HFFc6 (cell line): ENCODE measurements at regions not wholly inside any gene's neighbourhood (a gene's known extent, or its start where the extent isn't known, plus 50 kb on each side); places are given as distances from the start of the nearest gene placed in this dataset.

Source experiments
- DNase-seq: peaks from one replicate; pipeline ENCODE4 v3.0.0-alpha.2; 2018
- H3K27ac Mint-ChIP-seq: 2 replicates; pipeline ENCODE4 v1.8.0; 2020; ENCODE audit warnings: mild to moderate bottlenecking, mixed read lengths
- H3K27me3 Mint-ChIP-seq: 2 replicates; pipeline ENCODE4 v1.8.0; 2021; ENCODE audit warnings: mild to moderate bottlenecking, moderate library complexity, mixed read lengths; ENCODE audit not compliant: insufficient read depth
- H3K36me3 Mint-ChIP-seq: 2 replicates; pipeline ENCODE4 v1.8.0; 2021; ENCODE audit warnings: low read depth, mixed read lengths
- H3K4me1 Mint-ChIP-seq: 2 replicates; pipeline ENCODE4 v1.8.0; 2020; ENCODE audit warnings: low read depth, mixed read lengths
- H3K4me3 Mint-ChIP-seq: 2 replicates; pipeline ENCODE4 v1.8.0; 2020; ENCODE audit warnings: mild to moderate bottlenecking, moderate library complexity, mixed read lengths
- H3K9me3 Mint-ChIP-seq: 2 replicates; pipeline ENCODE4 v1.8.0; 2020; ENCODE audit warnings: mild to moderate bottlenecking, mixed read lengths
- CTCF ChIP-seq: fragments of 200-600 bp; sonication (generic); IDR thresholded peaks from 2 replicates; pipeline ENCODE4 v1.5.0; 2021; ENCODE audit warnings: antibody characterized with exemption, mild to moderate bottlenecking

- Mint-ChIP-seq H3K27me3 (peaks cover 2% of the 10 kb centered on the region; the same call in 1 of the 2 replicates), H3K9me3 (no peaks in the 10 kb centered on the region), H3K4me3 (no peak overlapping the region), H3K4me1 (no peaks in the 10 kb centered on the region), H3K36me3 (no peaks in the 10 kb centered on the region), H3K27ac (no peak overlapping the region)
- DNase-seq: no peak
- TF ChIP-seq CTCF: no peak
Measured at GRCh38 chr6:84425971-84426705, 198.7 kb upstream of the CEP162 start.

GRCh38 chr6:84424956-84425355 is 197.5 kb upstream of the CEP162 start:
- Mint-ChIP-seq H3K36me3 (no peaks in the 10 kb centered on the region), H3K4me1 (no peaks in the 10 kb centered on the region)
- DNase-seq: no peak

GRCh38 chr6:84422380-84422968 is 195.0 kb upstream of the CEP162 start:
- H3K36me3 Mint-ChIP-seq: no peaks in the 10 kb centered on the region
- TF ChIP-seq CTCF: peak; percentile 81
- no peak overlapping the region for H3K27ac Mint-ChIP-seq
- DNase-seq: peak; percentile 8
- no peaks in the 10 kb centered on the region; the same call in 1 of the 2 replicates for H3K4me1 Mint-ChIP-seq
- no peak overlapping the region for H3K4me3 Mint-ChIP-seq
- no peaks in the 10 kb centered on the region for H3K9me3 Mint-ChIP-seq
- no peaks in the 10 kb centered on the region; the same call in 1 of the 2 replicates for H3K27me3 Mint-ChIP-seq

More at GRCh38 chr6:84424956-84425355, 197.5 kb upstream of the CEP162 start:
- Mint-ChIP-seq H3K27me3 (peaks cover 2% of the 10 kb centered on the region; the same call in 1 of the 2 replicates), H3K9me3 (no peaks in the 10 kb centered on the region), H3K4me3 (no peak overlapping the region), H3K27ac (no peak overlapping the region)
- no peak for TF ChIP-seq CTCF

- Mint-ChIP-seq H3K9me3 (no peaks in the 10 kb centered on the region), H3K4me3 (no peak overlapping the region), H3K27ac (no peak overlapping the region), H3K36me3 (no peaks in the 10 kb centered on the region), H3K4me1 (no peaks in the 10 kb centered on the region; the same call in 1 of the 2 replicates), H3K27me3 (no peaks in the 10 kb centered on the region; the same call in 1 of the 2 replicates)
- no peak for TF ChIP-seq CTCF
- DNase-seq: no peak
Measured at GRCh38 chr6:84421031-84421430, 193.6 kb upstream of the CEP162 start.

- Mint-ChIP-seq H3K4me3 (no peak overlapping the region), H3K9me3 (no peaks in the 10 kb centered on the region), H3K36me3 (no peaks in the 10 kb centered on the region), H3K27me3 (peaks cover 17% of the 10 kb centered on the region), H3K27ac (no peak overlapping the region), H3K4me1 (no peaks in the 10 kb centered on the region; the same call in 1 of the 2 replicates)
- no peak for TF ChIP-seq CTCF
- peak; percentile 12 for DNase-seq
Measured at GRCh38 chr6:84417260-84417659, 189.8 kb upstream of the CEP162 start.
